Omental fat pad (tissue), 3 donors: ENCODE measurements at regions not wholly inside any gene's neighbourhood (a gene's known extent, or its start where the extent isn't known, plus 50 kb on each side); places are given as distances from the start of the nearest gene placed in this dataset.
A peak's percentile ranks its signal among the peaks of the same experiment; 100 is the strongest.

Source experiments
- ATAC-seq: fragments of 150-250 bp; one replicate; pipeline ENCODE4 v1.9.1; 2016; ENCODE audit warnings: mild to moderate bottlenecking, moderate library complexity; ENCODE audit not compliant: low FRiP score
- DNase-seq: peaks from one replicate; pipeline ENCODE4 v3.0.0-alpha.2; 2019; ENCODE audit warnings: low spot score
- CTCF ChIP-seq, 3 donors: fragments of 450-650 bp; IDR thresholded peaks; one replicate each; pipeline ENCODE4 v1.5.1; 2016 to 2017; ENCODE audit warnings: antibody characterized with exemption in 3 of 3, mild to moderate bottlenecking in 3 of 3, moderate library complexity in 2 of 3

GRCh38 chr15:62612771-62613170, 429.8 kb upstream of the TPM1 start:
- no peak for TF ChIP-seq CTCF (IDR thresholded peaks at IDR 0.05)
- ATAC-seq = no peak
- DNase-seq = no peak

GRCh38 chr15:62616746-62617145, 425.8 kb upstream of the TPM1 start:
- ATAC-seq = no peak
- no peak for TF ChIP-seq CTCF (IDR thresholded peaks at IDR 0.05)
- no peak for DNase-seq

- TF ChIP-seq CTCF (IDR thresholded peaks at IDR 0.05) = no peak
- no peak for DNase-seq
- ATAC-seq = no peak
These were observed 424.8 kb upstream of the TPM1 start for GRCh38 chr15:62617741-62618140.

- no peak for DNase-seq
- ATAC-seq = peak; percentile 76
- TF ChIP-seq CTCF (IDR thresholded peaks at IDR 0.05) = no peak
These were observed 424.1 kb upstream of the TPM1 start for GRCh38 chr15:62618432-62618831.

GRCh38 chr15:62618846-62619504, 423.6 kb upstream of the TPM1 start:
- TF ChIP-seq CTCF (IDR thresholded peaks at IDR 0.05) = no peak
- DNase-seq = no peak
- no peak for ATAC-seq

GRCh38 chr15:62619526-62619925, 423.0 kb upstream of the TPM1 start:
- no peak for ATAC-seq
- TF ChIP-seq CTCF (IDR thresholded peaks at IDR 0.05) = no peak
- no peak for DNase-seq

GRCh38 chr15:62622775-62623174, 419.8 kb upstream of the TPM1 start:
- DNase-seq = no peak
- no peak for ATAC-seq
- no peak for TF ChIP-seq CTCF (IDR thresholded peaks at IDR 0.05)
